Sigmoid colon (tissue), 6 donors: ENCODE measurements at regions not wholly inside any gene's neighbourhood (a gene's known extent, or its start where the extent isn't known, plus 50 kb on each side); places are given as distances from the start of the nearest gene placed in this dataset.

Experiments used
- DNase-seq: peaks from one replicate; pipeline ENCODE4 v3.0.0-alpha.2; 2019
- H3K27ac ChIP-seq, 4 donors: fragments of 200-600 bp; sonication (generic); one replicate each; pipeline ENCODE4 v1.5.1; 2016 to 2019; ENCODE audit warnings: mild to moderate bottlenecking in 1 of 4
- H3K27me3 ChIP-seq, 3 donors: fragments of 200-600 bp; sonication (generic); one replicate each; pipeline ENCODE4 v1.5.1; 2019; ENCODE audit warnings: mild to moderate bottlenecking in 1 of 3
- H3K36me3 ChIP-seq, 4 donors: fragments of 200-600 bp; sonication (generic); one replicate each; pipeline ENCODE4 v1.5.1; 2016 to 2019
- H3K4me1 ChIP-seq, 4 donors: fragments of 200-600 bp; sonication (generic); one replicate each; pipeline ENCODE4 v1.5.1; 2017 to 2019
- H3K4me3 ChIP-seq, 4 donors: fragments of 200-600 bp; sonication (generic); one replicate each; pipeline ENCODE4 v1.5.1; 2017 to 2019; ENCODE audit warnings: mild to moderate bottlenecking in 2 of 4, moderate library complexity in 1 of 4
- H3K9me3 ChIP-seq, 4 donors: fragments of 200-600 bp in 3 of 4; sonication (generic) in 3 of 4; one replicate each; pipeline versions ENCODE4 v1.5.1 to v1.6.1; 2013 to 2019
- CTCF ChIP-seq, 4 experiments: fragments of 450-650 bp in 3 of 4; fragments of 200-600 bp in 1 of 4; IDR thresholded peaks; one replicate each; pipeline ENCODE4 v1.5.1; 2016 to 2019; ENCODE audit warnings: antibody characterized with exemption in 4 of 4, mild to moderate bottlenecking in 3 of 4, moderate library complexity in 2 of 4
- EP300 ChIP-seq, 4 donors: sonication (generic); formaldehyde crosslinking; IDR thresholded peaks; one replicate each; pipeline ENCODE4 v1.6.1; 2017; ENCODE audit warnings: antibody characterized with exemption in 4 of 4
- POLR2A ChIP-seq, 2 donors: fragments of 450-650 bp; IDR thresholded peaks; one replicate each; pipeline ENCODE4 v1.6.1; 2016; ENCODE audit warnings: antibody characterized with exemption in 2 of 2, mild to moderate bottlenecking in 2 of 2, moderate library complexity in 2 of 2
- POLR2AphosphoS5 ChIP-seq, 4 donors: sonication (generic); formaldehyde crosslinking; IDR thresholded peaks; one replicate each; pipeline ENCODE4 v1.6.1; 2017; ENCODE audit warnings: antibody characterized with exemption in 4 of 4
- WGBS, 2 donors: extraction: QIAGEN DNeasy Blood & Tissue Kit; methylation state at CpG; one replicate each; pipeline ENCODE4 v1.1.7; 2013; 5-methylcytosine and 5-hydroxymethylcytosine counted together
- intact Hi-C: fragments of 100-400 bp; cut with DNase I; formaldehyde crosslinking; loops from one replicate; pipeline ENCODE4 v1.15.1; 2023
- donor health status: healthy with polysubstance abuse.
- donor health status: healthy.

- TF ChIP-seq CTCF (IDR thresholded peaks at IDR 0.05): no peak
- TF ChIP-seq POLR2A (IDR thresholded peaks at IDR 0.05): no peak
- TF ChIP-seq POLR2AphosphoS5 (IDR thresholded peaks at IDR 0.05): no peak
- no peak for TF ChIP-seq EP300 (IDR thresholded peaks at IDR 0.05)
- intact Hi-C loops: no loop called here
- Histone ChIP-seq H3K27me3 (no peaks in the 10 kb centered on the region), H3K9me3 (no peaks in the 10 kb centered on the region), H3K4me1 (no peaks in the 10 kb centered on the region), H3K36me3 (no peaks in the 10 kb centered on the region), H3K4me3 (no peak overlapping the region), H3K27ac (no peak overlapping the region)
- 59 to 75% methylated on average over 5 of the region's 5 CpGs for WGBS, 2 donors
- DNase-seq: no peak
Measured at GRCh38 chrX:43553257-43553656, 102.8 kb upstream of the MAOA start.

GRCh38 chrX:43556207-43556606 is 99.9 kb upstream of the MAOA start:
- Histone ChIP-seq H3K9me3 (no peaks in the 10 kb centered on the region), H3K36me3 (no peaks in the 10 kb centered on the region), H3K27ac (no peak overlapping the region), H3K27me3 (no peaks in the 10 kb centered on the region), H3K4me1 (no peaks in the 10 kb centered on the region), H3K4me3 (no peak overlapping the region)
- no peak for DNase-seq
- TF ChIP-seq CTCF (IDR thresholded peaks at IDR 0.05): no peak
- TF ChIP-seq POLR2AphosphoS5 (IDR thresholded peaks at IDR 0.05): no peak
- TF ChIP-seq EP300 (IDR thresholded peaks at IDR 0.05): no peak
- no peak for TF ChIP-seq POLR2A (IDR thresholded peaks at IDR 0.05)
- intact Hi-C loops: loop anchor here (5.0 kb wide), 1 partner anchor 1759 kb away; no protein-coding TSS in a partner anchor
- WGBS, 2 donors: 15 to 39% methylated on average over 1 of the region's 1 CpG

GRCh38 chrX:43557792-43558191 is 98.3 kb upstream of the MAOA start:
- intact Hi-C loops: loop anchor here (5.0 kb wide), 1 partner anchor 1760 kb away; no protein-coding TSS in a partner anchor
- DNase-seq: peak; percentile 68
- WGBS, 2 donors: 2 to 11% methylated on average over 4 of the region's 4 CpGs
- H3K27ac ChIP-seq: no peak overlapping the region
- no peaks in the 10 kb centered on the region for H3K9me3 ChIP-seq
- no peak overlapping the region for H3K4me3 ChIP-seq
- H3K4me1 ChIP-seq: no peaks in the 10 kb centered on the region
- no peaks in the 10 kb centered on the region for H3K36me3 ChIP-seq
- H3K27me3 ChIP-seq: no peaks in the 10 kb centered on the region
- TF ChIP-seq CTCF (IDR thresholded peaks at IDR 0.05): peak in 3 of 4 experiments; percentile 31 to 50 (median 34)
- TF ChIP-seq POLR2A (IDR thresholded peaks at IDR 0.05): no peak

- Histone ChIP-seq H3K27me3 (no peaks in the 10 kb centered on the region), H3K4me1 (no peaks in the 10 kb centered on the region), H3K9me3 (no peaks in the 10 kb centered on the region), H3K27ac (no peak overlapping the region), H3K36me3 (no peaks in the 10 kb centered on the region), H3K4me3 (no peak overlapping the region)
- intact Hi-C loops: loop anchor here (1.0 to 5.0 kb wide), 3 partner anchors 95 to 1762 kb away; no protein-coding TSS in a partner anchor
- DNase-seq: peak; percentile 66
- no peak for TF ChIP-seq EP300 (IDR thresholded peaks at IDR 0.05)
- peak; percentile 22 to 58 (median 38) for TF ChIP-seq CTCF (IDR thresholded peaks at IDR 0.05)
- 34 to 50% methylated on average over 2 of the region's 2 CpGs for WGBS, 2 donors
Measured at GRCh38 chrX:43559644-43560043, 96.5 kb upstream of the MAOA start.

- Histone ChIP-seq H3K27me3 (no peaks in the 10 kb centered on the region), H3K27ac (no peak overlapping the region), H3K4me3 (no peak overlapping the region), H3K36me3 (no peaks in the 10 kb centered on the region), H3K9me3 (no peaks in the 10 kb centered on the region), H3K4me1 (no peaks in the 10 kb centered on the region)
- DNase-seq: no peak
- 17 to 63% methylated on average over 5 of the region's 5 CpGs for WGBS, 2 donors
- TF ChIP-seq POLR2AphosphoS5 (IDR thresholded peaks at IDR 0.05) (no peak), POLR2A (IDR thresholded peaks at IDR 0.05) (no peak), EP300 (IDR thresholded peaks at IDR 0.05) (no peak), CTCF (IDR thresholded peaks at IDR 0.05) (no peak)
- intact Hi-C loops: loop anchor here (1.0 to 2.0 kb wide), 2 partner anchors 94 to 190 kb away; no protein-coding TSS in a partner anchor
Measured at GRCh38 chrX:43560247-43560946, 95.7 kb upstream of the MAOA start.
